ENCODE measurements at regions not wholly inside any gene's neighbourhood (a gene's known extent, or its start where the extent isn't known, plus 50 kb on each side); places are given as distances from the start of the nearest gene placed in this dataset.
"Not testable (repeated sequence)": the region's sequence is repeated elsewhere in the genome, so short reads cannot be mapped to it uniquely, and the experiment has no call there.

DNA sequence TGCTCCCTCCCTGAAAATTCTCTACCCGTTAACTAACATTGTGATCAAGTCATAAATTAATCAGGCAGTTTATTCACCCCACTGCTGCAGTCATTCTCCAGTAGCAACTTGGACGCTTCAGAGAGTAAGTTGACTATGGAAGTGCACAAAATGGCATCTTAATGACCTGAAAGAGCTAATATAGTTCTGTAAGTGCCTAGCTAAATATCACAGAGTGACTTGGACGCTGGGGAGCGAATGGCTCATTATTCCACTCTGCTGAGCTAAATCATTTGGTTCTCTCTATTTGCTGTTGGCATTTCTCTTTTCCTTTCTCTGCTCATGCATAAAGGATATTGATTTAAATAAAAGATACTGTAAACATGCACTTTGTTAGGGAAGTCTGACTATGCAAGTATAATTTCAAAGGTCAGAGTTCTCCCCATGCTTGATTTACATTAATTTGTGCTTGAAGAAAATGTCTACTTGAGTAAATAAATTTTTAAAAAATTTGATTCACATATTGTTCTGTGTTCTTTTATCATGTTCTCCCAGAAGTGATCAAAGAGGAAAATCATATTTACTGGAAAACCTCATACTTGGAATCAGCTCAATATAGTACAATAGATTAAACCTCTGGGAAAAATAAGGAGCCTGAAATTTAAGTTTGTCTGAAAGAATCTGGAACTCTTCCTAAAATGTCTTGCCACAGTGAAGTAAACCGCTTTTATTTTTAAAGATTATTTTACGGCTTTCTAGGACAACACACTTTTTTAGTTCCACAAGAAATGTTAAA lies 169.5 kb upstream of the HAPLN1 start:
- DNase-seq, result no peak
- Mint-ChIP-seq H3K4me3 (no peak overlapping the region), H3K27me3 (ENCODE audit: low read depth in 3 of 3) (peaks cover 0 to 3% (median 0%) of the 10 kb centered on the region in 3 donors), H3K9me3 (peaks cover 2 to 17% (median 4%) of the 10 kb centered on the region in 6 donors), H3K4me1 (no peaks in the 10 kb centered on the region), H3K27ac (no peak overlapping the region), H3K36me3 (no peaks in the 10 kb centered on the region)

DNA sequence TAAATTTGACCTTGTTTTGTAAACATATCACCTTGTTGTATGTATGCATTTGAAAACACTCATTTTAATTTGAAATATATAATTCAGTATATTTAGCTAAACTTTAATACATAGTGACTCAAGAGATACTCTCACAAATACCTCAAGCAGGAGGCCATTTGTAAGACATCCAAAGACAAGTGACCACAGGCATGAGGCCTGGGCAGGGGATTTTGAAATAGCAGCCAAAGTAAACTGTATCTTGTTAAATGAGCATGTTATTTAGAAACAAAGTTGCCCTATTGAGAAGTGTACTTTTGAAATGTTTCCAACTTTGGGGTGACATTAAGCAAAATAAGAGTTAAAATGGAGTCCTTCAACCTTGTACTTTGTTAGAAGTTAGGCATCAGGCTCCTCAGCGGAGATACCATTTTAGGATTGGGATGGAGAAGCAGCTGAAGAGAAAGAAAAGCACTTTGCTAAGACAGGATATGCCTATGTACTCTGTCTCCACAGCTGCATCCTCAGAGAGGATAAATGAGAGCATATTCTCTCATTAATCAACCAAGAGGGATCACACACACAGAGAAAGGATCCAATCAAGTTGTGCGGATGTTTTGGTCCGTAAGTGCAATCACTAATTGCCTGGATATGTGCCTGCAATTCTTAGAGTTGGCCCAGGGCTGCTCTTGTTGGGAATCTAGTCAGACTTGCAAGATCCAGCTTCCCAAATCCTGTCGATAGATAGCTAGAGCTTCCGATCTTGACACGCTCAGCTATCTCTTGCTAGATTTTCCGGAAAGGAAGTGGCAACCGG lies 157.5 kb upstream of the HAPLN1 start:
- Mint-ChIP-seq H3K4me1 (no peaks in the 10 kb centered on the region), H3K36me3 (no peaks in the 10 kb centered on the region), H3K27ac (no peak overlapping the region), H3K4me3 (no peak overlapping the region), H3K27me3 (ENCODE audit: low read depth in 3 of 3) (peaks cover 0 to 2% (median 0%) of the 10 kb centered on the region in 3 donors), H3K9me3 (peaks cover 0 to 12% (median 6%) of the 10 kb centered on the region in 6 donors)
- DNase-seq, result no peak

DNA sequence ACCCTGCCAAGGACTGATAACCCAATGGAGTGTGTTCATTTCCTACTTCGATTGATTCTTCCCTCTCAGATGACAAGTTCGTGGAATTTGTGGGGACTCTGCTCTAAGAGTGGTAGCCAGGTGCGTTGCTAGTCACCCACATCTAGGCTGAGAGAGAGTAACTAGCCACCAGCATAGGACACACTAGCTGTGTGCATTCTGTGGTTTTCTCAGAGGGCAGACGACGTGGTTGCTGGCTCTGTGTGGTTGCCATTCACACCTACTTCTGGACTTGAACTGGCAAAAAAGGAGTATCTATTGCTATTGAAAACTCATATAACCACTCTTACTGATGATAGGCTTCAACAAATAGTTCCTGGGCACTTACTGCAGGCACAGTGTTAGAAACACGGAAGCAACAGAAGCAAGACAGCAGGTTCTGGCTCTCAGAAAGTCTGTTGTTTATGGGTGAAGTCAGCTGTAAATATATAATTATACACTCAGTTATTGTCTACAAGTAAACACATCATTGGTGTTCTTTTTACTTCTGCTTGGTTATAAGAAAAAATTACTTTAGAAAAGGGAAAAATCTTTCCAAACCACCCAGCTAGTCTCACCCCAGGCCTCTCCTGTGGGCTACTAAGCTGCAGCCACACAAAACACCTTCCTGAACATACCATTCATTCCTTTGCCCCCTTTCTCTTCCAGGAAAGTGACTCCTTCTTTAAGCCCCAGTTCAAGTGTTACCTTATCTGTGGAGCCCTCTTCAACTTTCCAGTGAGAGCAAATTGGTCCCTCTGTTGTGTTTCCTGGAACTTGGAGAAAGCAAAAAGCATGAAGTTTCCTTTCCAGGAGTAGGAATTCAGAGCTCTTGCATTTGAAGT lies 151.1 kb upstream of the HAPLN1 start:
- H3K27ac Mint-ChIP-seq, result no peak overlapping the region
- DNase-seq, result no peak
- H3K9me3 Mint-ChIP-seq, result peaks cover 3 to 9% (median 6%) of the 10 kb centered on the region in 6 donors
- H3K4me3 Mint-ChIP-seq, result no peak overlapping the region
- no peaks in the 10 kb centered on the region for H3K4me1 Mint-ChIP-seq
- no peaks in the 10 kb centered on the region for H3K36me3 Mint-ChIP-seq
- H3K27me3 Mint-ChIP-seq (ENCODE audit: low read depth in 3 of 3), result peaks cover 0 to 2% (median 0%) of the 10 kb centered on the region in 3 donors

DNA sequence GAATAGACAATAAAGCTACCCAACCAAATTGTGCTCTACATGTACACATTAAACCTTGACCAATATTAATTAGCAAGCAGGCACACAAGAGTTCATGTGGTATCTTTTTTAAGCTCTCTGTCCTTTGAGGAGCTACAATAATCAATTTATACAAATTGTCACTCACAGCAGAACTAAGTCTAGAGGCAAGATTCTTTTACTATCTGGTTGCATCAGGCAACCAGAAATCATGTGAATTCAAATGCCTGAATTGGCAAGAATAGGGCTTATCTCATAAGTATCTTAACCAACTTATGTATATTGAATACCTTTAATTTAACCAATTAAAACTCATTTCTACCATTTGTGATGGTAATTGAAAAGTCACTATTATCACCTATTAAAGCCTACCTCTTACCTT lies 145.5 kb upstream of the HAPLN1 start:
- Mint-ChIP-seq H3K27me3 (ENCODE audit: low read depth in 3 of 3) (no peaks in the 10 kb centered on the region), H3K36me3 (no peaks in the 10 kb centered on the region), H3K9me3 (peaks cover 0 to 13% (median 4%) of the 10 kb centered on the region in 6 donors), H3K4me3 (no peak overlapping the region), H3K4me1 (no peaks in the 10 kb centered on the region), H3K27ac (no peak overlapping the region)
- no peak for DNase-seq

DNA sequence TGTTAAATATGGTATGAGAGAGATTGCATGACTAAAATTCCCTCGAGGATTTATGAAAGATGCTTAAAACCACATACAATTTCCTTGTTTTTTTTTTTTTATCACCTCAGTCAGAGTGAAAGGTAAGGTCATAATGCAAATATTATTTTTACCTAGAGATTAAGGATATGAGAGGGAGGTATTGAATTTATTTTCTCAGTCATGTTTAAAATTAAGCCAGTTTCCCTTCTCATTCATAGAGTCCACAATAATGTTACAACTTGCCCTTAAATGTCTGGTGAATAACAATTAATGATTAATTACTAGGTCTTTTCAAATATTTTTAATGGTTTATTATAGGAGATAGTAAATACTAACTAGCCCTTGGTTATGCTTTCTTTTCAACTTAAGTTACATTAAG lies 144.9 kb upstream of the HAPLN1 start:
- Mint-ChIP-seq H3K27ac (no peak overlapping the region), H3K4me3 (no peak overlapping the region)
- no peak for DNase-seq

DNA sequence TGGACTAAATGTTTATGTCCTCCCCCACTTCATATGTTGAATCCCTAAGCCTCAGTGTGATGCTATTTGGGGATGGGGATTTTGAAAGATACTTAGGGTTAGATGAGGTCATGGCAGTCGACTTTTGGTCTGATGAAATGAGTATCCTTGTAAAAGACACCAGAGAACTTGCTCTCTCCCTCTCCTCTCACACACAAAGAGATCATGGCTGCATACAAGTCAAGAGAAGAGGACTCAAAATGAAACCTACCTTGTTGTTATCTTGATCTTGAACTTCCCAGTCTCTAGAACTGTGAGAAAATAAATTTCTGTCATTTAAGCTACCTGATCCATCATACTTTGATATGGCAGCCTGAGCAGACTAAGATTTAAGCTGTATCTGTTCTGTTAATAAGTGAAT lies 144.0 kb upstream of the HAPLN1 start:
- Mint-ChIP-seq H3K4me1 (no peaks in the 10 kb centered on the region), H3K27me3 (ENCODE audit: low read depth in 3 of 3) (peaks cover 0 to 2% (median 0%) of the 10 kb centered on the region in 3 donors), H3K36me3 (no peaks in the 10 kb centered on the region), H3K27ac (no peak overlapping the region), H3K9me3 (peaks cover 0 to 16% (median 9%) of the 10 kb centered on the region in 6 donors), H3K4me3 (no peak overlapping the region)
- no peak for DNase-seq

More for the DNA sequence above, 144.9 kb upstream of the HAPLN1 start:
- Mint-ChIP-seq H3K4me1 (no peaks in the 10 kb centered on the region), H3K9me3 (peaks cover 0 to 16% (median 7%) of the 10 kb centered on the region in 6 donors), H3K36me3 (no peaks in the 10 kb centered on the region), H3K27me3 (ENCODE audit: low read depth in 3 of 3) (peaks cover 0 to 2% (median 0%) of the 10 kb centered on the region in 3 donors)

DNA sequence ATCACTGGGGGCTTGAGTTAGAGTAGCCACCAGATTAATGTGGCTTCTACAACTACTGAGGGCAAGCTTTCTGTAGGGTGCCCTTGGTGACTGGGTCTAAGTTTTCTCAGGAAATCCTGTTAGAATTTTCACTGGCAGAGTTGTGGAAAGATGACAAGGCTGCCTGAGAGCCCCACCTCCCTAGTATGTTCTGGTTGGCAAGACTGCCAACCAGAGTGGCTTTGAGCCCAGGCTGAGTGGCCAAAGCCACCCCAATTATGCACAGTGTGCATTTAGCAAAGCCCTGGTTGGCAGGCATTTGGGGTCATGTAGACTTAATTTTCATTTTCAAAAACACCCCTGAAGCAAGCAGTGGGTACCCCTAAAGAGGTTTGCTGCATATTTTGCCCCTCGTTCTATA lies 136.7 kb upstream of the HAPLN1 start:
- H3K9me3 Mint-ChIP-seq, result peaks cover 3 to 25% (median 7%) of the 10 kb centered on the region in 6 donors
- H3K4me1 Mint-ChIP-seq, result no peaks in the 10 kb centered on the region
- H3K27ac Mint-ChIP-seq, result no peak overlapping the region
- no peak for DNase-seq
- H3K36me3 Mint-ChIP-seq, result no peaks in the 10 kb centered on the region
- peaks cover 0 to 3% (median 2%) of the 10 kb centered on the region in 3 donors for H3K27me3 Mint-ChIP-seq (ENCODE audit: low read depth in 3 of 3)
- H3K4me3 Mint-ChIP-seq, result no peak overlapping the region

DNA sequence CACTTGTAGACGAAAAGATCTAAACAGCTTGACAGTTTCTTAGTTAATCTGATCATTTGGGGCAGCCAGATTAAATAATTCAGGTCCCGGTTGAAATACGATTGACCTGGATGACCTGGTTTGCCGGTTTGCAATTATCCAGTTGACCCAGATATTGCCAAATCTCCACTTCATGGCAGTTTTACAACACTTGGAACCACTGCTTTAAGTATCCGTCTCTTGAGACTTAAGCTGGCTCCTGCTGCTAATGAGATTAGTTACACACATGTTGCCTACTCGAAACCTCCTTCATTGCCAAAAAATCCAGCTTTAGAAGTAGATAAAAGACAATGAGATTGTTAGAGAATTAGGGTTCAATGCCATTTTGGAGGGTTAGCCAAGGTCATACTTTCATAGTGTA lies 136.2 kb upstream of the HAPLN1 start:
- H3K4me1 Mint-ChIP-seq, result no peaks in the 10 kb centered on the region

DNA sequence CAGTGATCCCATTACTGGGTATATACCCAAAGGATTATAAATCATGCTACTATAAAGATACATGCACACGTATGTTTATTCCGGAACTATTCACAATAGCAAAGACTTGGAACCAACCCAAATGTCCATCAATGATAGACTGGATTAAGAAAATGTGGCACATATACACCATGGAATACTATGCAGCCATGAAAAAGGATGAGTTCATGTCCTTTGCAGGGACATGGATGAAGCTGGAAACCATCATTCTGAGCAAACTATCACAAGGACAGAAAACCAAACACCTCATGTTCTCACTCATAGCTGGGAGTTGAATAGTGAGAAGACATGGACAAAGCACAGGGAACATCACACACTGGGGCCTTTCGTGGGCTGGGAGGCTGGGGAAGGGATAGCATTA lies 129.8 kb upstream of the HAPLN1 start:
- peaks cover 1 to 31% (median 4%) of the 10 kb centered on the region in 6 donors for H3K9me3 Mint-ChIP-seq

More for the DNA sequence above, 136.2 kb upstream of the HAPLN1 start:
- DNase-seq, result no peak
- Mint-ChIP-seq H3K36me3 (no peaks in the 10 kb centered on the region), H3K27ac (no peak overlapping the region), H3K4me3 (no peak overlapping the region), H3K27me3 (ENCODE audit: low read depth in 3 of 3) (peaks cover 0 to 3% (median 2%) of the 10 kb centered on the region in 3 donors), H3K9me3 (peaks cover 3 to 29% (median 7%) of the 10 kb centered on the region in 6 donors)

DNA sequence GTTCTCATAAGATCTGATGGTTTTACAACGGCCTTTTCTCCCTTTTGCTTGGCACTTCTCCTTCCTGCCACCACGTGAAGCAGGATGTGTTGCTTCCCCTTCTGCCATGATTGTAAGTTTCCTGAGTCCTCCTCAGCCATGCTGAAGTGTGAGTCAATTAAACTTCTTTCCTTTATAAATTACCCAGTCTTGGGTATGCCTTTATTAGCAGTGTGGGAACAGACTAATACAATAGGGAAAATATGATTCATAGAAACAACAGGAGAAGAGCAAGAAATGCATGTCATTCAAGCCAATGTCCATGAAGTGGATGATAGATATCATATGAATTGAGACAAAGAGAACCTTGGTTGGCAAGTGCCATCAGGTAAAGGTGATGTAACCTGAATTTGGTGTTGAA lies 128.3 kb upstream of the HAPLN1 start:
- no peak for DNase-seq
- Mint-ChIP-seq H3K4me1 (no peaks in the 10 kb centered on the region), H3K27me3 (ENCODE audit: low read depth in 3 of 3) (no peaks in the 10 kb centered on the region), H3K27ac (no peak overlapping the region), H3K36me3 (no peaks in the 10 kb centered on the region), H3K4me3 (no peak overlapping the region), H3K9me3 (peaks cover 1 to 36% (median 4%) of the 10 kb centered on the region in 6 donors)

More for the DNA sequence above, 129.8 kb upstream of the HAPLN1 start:
- H3K4me3 Mint-ChIP-seq; H3K27me3 Mint-ChIP-seq (ENCODE audit: low read depth in 3 of 3); DNase-seq; H3K27ac Mint-ChIP-seq; H3K4me1 Mint-ChIP-seq; H3K36me3 Mint-ChIP-seq: not testable (repeated sequence)

DNA sequence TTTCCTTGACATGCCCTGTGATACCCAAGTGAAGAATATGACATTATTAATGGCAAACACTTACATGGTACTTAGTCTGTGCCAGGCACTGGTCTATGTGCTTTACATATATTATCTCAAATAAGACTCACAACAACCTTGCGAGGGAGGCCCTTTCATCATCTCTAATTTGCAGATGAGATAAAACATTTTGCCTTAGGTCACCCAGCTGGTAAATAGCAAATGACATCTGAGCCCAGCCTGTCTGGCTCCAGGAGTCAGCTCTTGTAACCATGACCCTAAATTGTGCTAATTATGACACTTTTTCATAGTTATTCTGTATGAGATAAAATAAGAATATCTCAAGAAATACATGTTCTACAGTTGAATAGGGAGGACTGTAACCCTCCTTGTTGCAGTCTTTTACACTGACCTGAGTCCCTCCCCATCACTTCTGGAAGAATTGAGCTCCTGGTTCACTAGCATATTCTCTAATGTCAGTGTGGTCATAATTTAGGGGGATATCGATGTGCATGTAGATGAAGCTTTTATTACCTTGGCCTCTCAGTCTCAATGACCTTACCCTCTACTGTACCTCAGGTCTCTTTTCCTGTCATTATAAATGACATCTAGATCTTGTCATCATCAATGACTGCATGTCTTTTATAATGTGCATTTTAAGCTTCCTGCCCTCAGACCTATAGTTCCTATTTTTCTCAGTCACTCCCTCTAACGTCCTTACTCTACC lies 126.1 kb upstream of the HAPLN1 start:
- H3K4me1 Mint-ChIP-seq, result no peaks in the 10 kb centered on the region
- H3K9me3 Mint-ChIP-seq, result peaks cover 0 to 30% (median 4%) of the 10 kb centered on the region in 6 donors
- no peak overlapping the region for H3K27ac Mint-ChIP-seq
- no peaks in the 10 kb centered on the region for H3K27me3 Mint-ChIP-seq (ENCODE audit: low read depth in 3 of 3)
- no peaks in the 10 kb centered on the region for H3K36me3 Mint-ChIP-seq
- H3K4me3 Mint-ChIP-seq, result no peak overlapping the region
- DNase-seq, result no peak

DNA sequence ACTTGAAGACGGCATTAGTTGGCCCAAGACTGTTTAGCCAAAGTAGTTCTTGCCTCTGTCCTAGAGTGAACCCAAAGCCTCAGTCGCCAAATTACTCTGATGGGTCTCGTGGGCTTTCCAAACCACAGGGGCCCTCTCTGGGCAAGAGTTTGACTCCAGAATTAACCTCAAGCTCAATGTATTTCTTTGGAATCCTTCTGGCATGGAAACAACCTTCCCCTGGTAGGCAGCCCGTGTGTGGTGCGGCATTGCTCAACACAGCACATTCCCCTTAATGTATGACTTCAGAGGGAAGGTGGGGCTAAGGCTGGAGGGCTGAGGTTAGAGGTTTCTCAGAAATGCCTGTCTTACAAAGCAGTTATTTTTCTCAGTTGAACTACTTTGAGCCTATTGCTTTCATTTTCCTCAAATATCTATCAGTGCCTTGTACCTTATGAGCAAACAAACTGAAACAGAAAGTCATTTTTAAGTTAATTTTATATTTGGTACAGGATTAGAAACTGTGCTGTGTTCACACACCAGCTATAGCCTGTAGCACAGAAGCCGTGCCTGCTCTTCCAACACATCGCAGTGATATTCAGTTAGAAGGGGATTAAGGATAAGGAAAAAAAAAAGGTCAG lies 123.9 kb upstream of the HAPLN1 start:
- no peaks in the 10 kb centered on the region for H3K4me1 Mint-ChIP-seq
- peak overlapping the region in 1 of 5 donors; percentile 31 for H3K4me3 Mint-ChIP-seq
- peaks cover 3 to 30% (median 5%) of the 10 kb centered on the region in 6 donors for H3K9me3 Mint-ChIP-seq
- H3K36me3 Mint-ChIP-seq, result no peaks in the 10 kb centered on the region
- DNase-seq, result no peak
- H3K27ac Mint-ChIP-seq, result no peak overlapping the region
- H3K27me3 Mint-ChIP-seq (ENCODE audit: low read depth in 3 of 3), result peaks cover 0 to under 1% (median 0%) of the 10 kb centered on the region in 3 donors

DNA sequence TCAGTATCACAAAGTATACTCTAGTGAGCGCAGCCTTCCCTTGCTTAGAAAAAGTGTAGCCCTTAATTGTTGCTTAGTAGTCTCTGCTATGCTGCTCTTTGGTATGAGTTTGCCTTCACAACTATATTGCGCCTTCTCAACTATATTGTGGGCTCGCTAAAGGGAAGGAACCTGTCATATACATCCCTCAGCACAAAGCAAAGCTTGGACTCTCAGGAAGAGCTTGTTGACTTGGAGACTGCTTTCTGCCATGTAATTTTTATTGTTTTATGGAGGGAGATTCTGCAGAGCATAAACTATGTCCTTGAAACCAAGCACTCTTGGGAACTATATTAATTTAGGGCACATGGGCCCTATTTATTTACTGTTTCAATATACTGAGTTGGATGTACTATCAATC lies 119.1 kb upstream of the HAPLN1 start:
- no peaks in the 10 kb centered on the region for H3K4me1 Mint-ChIP-seq
- H3K36me3 Mint-ChIP-seq, result no peaks in the 10 kb centered on the region
- no peak for DNase-seq
- peaks cover 4 to 34% (median 5%) of the 10 kb centered on the region in 6 donors for H3K9me3 Mint-ChIP-seq
- peaks cover 0 to 1% (median 0%) of the 10 kb centered on the region in 3 donors for H3K27me3 Mint-ChIP-seq (ENCODE audit: low read depth in 3 of 3)
- H3K4me3 Mint-ChIP-seq, result no peak overlapping the region
- no peak overlapping the region for H3K27ac Mint-ChIP-seq
